A673 (cell line): ENCODE measurements at regions not wholly inside any gene's neighbourhood (a gene's known extent, or its start where the extent isn't known, plus 50 kb on each side); places are given as distances from the start of the nearest gene placed in this dataset.

ENCODE experiments used
- CTCF ChIP-seq: fragments of 300-800, 200-600 bp; sonication (generic); conservative IDR thresholded peaks from 2 replicates; pipeline ENCODE4 v1.5.1; 2017; ENCODE audit warnings: low read depth, mild to moderate bottlenecking, antibody characterized with exemption, low read length, moderate library complexity, mixed read lengths
- EZH2 ChIP-seq: fragments of 200-600 bp; sonication (generic); IDR thresholded peaks from 2 replicates; pipeline ENCODE4 v1.6.1; 2017; ENCODE audit warnings: borderline replicate concordance, low read depth, mild to moderate bottlenecking, mixed read lengths, antibody characterized with exemption, low read length; ENCODE audit not compliant: poor library complexity, severe bottlenecking

- TF ChIP-seq CTCF, result peak; percentile 57
- no peak for TF ChIP-seq EZH2
Observed at GRCh38 chr4:52234561-52235440, 183.7 kb downstream of the SPATA18 start.
